ENCODE measurements at regions not wholly inside any gene's neighbourhood (a gene's known extent, or its start where the extent isn't known, plus 50 kb on each side); places are given as distances from the start of the nearest gene placed in this dataset.

GRCh38 chr3:144079634-144080033 is 108.0 kb downstream of the DIPK2A start:
- no peak for DNase-seq

GRCh38 chr3:144084929-144085328 is 113.3 kb downstream of the DIPK2A start:
- no peak for DNase-seq

GRCh38 chr3:144085964-144086363 is 114.3 kb downstream of the DIPK2A start:
- DNase-seq = peak; percentile 74

GRCh38 chr3:144096016-144096415 is 124.4 kb downstream of the DIPK2A start:
- DNase-seq = no peak

GRCh38 chr3:144097163-144097562 is 125.5 kb downstream of the DIPK2A start:
- no peak for DNase-seq

GRCh38 chr3:144098691-144099090 is 127.1 kb downstream of the DIPK2A start:
- DNase-seq = no peak

- DNase-seq = no peak
These were observed 130.8 kb downstream of the DIPK2A start for GRCh38 chr3:144102421-144102820.

- no peak for DNase-seq
These were observed 132.6 kb downstream of the DIPK2A start for GRCh38 chr3:144104186-144104585.

GRCh38 chr3:144104679-144105078 is 133.1 kb downstream of the DIPK2A start:
- no peak for DNase-seq

GRCh38 chr3:144105542-144105941 is 133.9 kb downstream of the DIPK2A start:
- DNase-seq = no peak

- DNase-seq = peak; percentile 86
These were observed 135.3 kb downstream of the DIPK2A start for GRCh38 chr3:144106970-144107369.

GRCh38 chr3:144107923-144108322 is 136.3 kb downstream of the DIPK2A start:
- no peak for DNase-seq

GRCh38 chr3:144109944-144110343 is 138.3 kb downstream of the DIPK2A start:
- no peak for DNase-seq

GRCh38 chr3:144112036-144112435 is 140.4 kb downstream of the DIPK2A start:
- no peak for DNase-seq

GRCh38 chr3:144112437-144112836 is 140.8 kb downstream of the DIPK2A start:
- DNase-seq = no peak

GRCh38 chr3:144114767-144115166 is 143.1 kb downstream of the DIPK2A start:
- peak; percentile 61 for DNase-seq

GRCh38 chr3:144119633-144120032 is 148.0 kb downstream of the DIPK2A start:
- no peak for DNase-seq

GRCh38 chr3:144121661-144122060 is 150.0 kb downstream of the DIPK2A start:
- no peak for DNase-seq

GRCh38 chr3:144127014-144127413 is 155.4 kb downstream of the DIPK2A start:
- peak; percentile 43 for DNase-seq

GRCh38 chr3:144127700-144128099 is 156.1 kb downstream of the DIPK2A start:
- DNase-seq = no peak

GRCh38 chr3:144128108-144128892 is 156.7 kb downstream of the DIPK2A start:
- no peak for DNase-seq

- DNase-seq = no peak
These were observed 158.1 kb downstream of the DIPK2A start for GRCh38 chr3:144129536-144130214.

- DNase-seq = no peak
These were observed 169.5 kb downstream of the DIPK2A start for GRCh38 chr3:144141074-144141473.

- no peak for DNase-seq
These were observed 169.9 kb downstream of the DIPK2A start for GRCh38 chr3:144141496-144141895.

Data from hematopoietic multipotent progenitor cell treated with erythropoietin and hydrocortisone succinate and interleukin-3 and kit ligand, for 4 days (in vitro differentiated cells).